ENCODE measurements at regions not wholly inside any gene's neighbourhood (a gene's known extent, or its start where the extent isn't known, plus 50 kb on each side); places are given as distances from the start of the nearest gene placed in this dataset.

GRCh38 chr13:110773480-110773879 lies 60.0 kb downstream of the ING1 start:
- DNase-seq (ENCODE audit: low read depth) = no peak

- no peak for DNase-seq (ENCODE audit: low read depth)
Observed at GRCh38 chr13:110774051-110774450, 60.6 kb downstream of the ING1 start.

DNA sequence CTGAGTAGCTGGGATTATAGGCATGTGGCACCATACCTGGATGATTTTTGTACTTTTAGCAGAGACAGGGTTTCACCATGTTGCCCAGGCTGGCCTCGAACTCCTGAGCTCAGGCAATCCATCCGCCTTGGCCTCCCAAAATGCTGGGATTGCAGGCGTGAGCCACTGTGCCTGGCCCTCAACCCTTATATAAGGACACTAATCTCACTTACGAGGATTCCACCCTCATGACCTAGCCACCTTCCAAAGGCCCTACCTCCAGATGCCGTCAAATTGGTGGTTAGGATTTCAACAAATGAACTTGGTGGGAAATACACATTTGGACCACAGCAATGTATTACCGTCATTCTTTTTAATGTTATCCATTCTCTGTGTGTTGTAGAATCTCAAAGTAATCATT lies 61.0 kb downstream of the ING1 start:
- DNase-seq (ENCODE audit: low read depth) = no peak

GRCh38 chr13:110775576-110775975 lies 62.1 kb downstream of the ING1 start:
- no peak for DNase-seq (ENCODE audit: low read depth)

DNA sequence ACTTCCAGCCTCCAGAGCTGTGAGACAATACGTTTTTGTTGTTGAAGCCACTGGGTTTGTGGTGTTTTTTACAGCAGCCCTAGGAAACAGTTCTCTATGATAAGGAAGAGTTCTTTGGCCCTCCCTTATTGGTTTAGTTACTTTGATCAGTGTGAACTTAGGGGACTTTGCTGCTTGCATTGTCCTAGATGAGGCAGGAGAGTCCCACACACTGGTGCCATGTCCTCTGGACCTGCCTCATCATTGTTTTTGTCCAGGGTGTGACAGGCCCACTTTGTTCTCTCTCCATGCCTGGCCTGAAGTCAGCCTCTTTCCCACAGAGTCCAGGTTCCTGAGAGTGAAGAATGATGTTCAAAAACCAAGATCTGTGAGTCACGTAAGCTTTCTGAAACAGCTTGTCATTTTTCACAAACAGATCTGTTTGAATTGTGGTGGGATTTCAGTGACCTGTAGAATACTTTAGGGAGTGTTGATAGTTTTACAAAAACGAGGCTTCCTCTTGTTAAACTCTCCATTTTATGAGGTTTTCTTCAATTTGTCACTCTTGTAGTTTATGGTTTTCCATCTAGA lies 63.8 kb downstream of the ING1 start:
- no peak for DNase-seq (ENCODE audit: low read depth)

GRCh38 chr13:110779022-110779421 lies 65.5 kb downstream of the ING1 start:
- DNase-seq (ENCODE audit: low read depth) = no peak

DNA sequence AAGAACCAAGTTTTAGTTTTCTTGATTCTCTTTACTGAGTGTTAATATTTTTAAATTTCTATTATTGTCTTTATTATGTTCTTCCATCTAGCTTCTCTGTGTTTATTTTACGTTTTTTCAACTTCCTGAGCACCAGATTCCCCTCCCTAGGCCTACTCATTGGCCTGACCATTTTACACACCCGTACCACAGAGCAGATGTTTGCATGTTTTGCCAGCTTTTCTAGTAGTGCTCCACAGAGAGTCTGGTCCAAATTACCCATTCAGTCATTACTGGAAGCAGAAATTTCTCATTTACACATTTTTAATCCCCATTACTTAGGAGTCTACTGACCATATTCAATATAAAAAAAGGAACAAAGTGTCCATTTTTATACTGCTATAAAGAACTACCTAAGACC lies 66.9 kb downstream of the ING1 start:
- no peak for DNase-seq (ENCODE audit: low read depth)

DNA sequence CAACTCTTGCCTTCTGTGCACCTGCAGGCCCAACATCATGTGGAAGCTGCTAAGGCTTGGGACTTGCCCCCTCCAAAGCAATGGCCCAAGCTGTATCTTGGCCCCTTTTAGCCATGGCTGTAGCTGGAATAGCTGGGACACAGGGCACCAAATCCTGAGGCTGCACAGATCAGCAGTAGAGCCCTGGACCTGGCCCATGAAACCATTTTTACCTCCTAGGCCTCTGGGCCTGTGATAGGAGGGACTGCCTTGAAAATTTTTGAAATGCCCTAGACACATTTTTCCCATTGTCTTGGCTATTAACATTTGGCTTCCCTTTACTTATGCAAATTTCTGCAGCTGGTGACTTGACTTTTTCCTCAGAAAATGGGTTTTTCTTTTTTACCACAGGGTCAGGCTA lies 68.7 kb downstream of the ING1 start:
- DNase-seq (ENCODE audit: low read depth) = no peak

- DNase-seq (ENCODE audit: low read depth) = no peak
Observed at GRCh38 chr13:110784704-110785103, 71.2 kb downstream of the ING1 start.

- DNase-seq (ENCODE audit: low read depth) = no peak
Observed at GRCh38 chr13:110788778-110789177, 75.3 kb downstream of the ING1 start.

DNA sequence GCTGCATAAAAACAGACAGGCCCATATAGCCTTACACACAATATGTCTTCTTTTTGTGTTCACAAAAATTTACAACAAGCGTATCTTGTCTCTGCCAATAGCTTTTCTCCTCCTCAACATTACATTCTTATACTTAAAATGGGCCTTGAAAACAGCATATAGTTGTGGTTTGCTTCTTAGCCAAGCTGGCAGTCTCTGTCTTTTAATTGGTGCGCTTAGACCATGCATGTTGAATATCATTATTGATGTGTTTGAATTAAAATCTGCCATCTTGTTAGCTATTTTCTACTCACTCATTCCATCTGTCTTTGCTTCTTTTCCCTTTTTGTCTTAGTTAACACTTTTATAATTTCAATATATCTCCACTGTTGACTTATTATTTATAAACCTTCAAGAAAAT lies 76.4 kb downstream of the ING1 start:
- DNase-seq (ENCODE audit: low read depth) = no peak

- DNase-seq (ENCODE audit: low read depth) = no peak
Observed at GRCh38 chr13:110790371-110790770, 76.9 kb downstream of the ING1 start.

- DNase-seq (ENCODE audit: low read depth) = no peak
Observed at GRCh38 chr13:110794209-110794608, 80.7 kb downstream of the ING1 start.

DNA sequence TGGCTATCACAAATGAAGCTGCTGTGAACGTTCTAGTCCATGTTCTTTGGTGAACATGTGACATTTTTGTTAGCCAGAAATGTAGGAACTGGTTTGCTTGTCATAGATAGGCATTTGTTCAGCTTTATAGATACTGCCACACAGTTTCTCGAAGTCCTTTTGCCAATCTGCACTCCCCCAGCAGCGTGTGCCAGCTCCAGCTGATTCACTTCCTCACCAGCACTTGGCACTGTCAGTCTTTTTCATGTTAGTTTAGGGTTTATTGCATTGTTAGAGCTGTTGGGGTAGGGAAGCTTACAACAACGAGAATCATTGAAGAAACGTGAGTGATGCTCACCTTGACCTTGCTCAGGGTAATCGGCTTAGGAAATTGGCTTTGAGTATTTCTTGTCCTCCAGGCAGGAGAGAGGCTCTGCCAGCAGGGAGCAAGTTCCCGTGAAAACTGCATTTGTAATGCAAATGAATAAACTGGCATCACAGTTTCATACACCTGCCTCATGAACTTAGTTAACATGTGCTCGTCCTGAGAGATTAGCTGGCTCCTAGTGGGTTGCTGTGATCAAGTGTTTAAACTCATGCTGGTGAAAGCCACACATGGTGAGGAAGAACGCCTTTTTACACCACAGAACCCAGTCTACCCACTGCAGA lies 83.9 kb downstream of the ING1 start:
- DNase-seq (ENCODE audit: low read depth) = no peak

DNA sequence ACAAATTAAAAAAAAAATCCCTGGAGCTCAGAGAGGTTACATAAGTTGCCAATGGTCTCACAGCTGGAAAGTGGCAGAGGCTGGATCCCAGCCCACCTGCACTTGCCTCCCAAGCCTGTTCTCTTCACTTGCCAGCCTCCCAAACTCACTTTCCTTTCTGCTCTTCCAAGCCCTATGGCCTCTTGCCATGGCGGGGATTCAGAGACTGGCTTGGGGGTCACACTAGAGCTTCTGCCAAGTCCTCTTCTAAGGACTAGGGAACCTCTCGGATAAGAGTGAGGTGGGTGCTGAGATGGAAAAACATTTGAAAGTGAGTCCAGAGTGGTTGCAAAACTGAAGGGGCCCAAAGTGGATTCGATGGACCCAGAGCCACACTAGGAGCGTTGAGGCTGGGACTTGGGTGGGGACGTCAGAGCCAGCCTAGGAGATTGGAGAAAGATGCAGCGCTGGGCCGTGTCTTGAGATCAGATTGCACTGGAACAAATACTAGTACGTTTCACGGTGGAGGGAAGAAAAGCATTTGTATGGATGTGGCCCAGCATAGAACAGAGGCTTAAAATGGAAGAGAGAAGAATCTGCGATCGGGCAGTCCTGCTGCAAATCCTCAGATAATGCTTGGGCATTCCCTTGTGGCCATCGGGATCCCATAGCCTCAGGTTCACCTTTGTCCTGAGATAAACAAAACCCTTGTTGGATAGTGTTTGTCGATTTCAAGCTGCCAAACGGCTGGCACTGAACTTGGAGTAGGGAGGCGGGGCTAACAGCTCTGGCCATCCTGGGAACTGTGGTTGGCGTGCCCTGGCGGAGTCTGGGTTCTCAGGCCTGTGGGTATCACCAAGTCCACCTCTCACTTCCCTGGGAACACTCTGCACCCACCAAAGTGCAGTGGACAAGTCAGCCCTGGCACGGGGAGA lies 84.8 kb downstream of the ING1 start:
- DNase-seq (ENCODE audit: low read depth) = no peak

GRCh38 chr13:110799246-110800236 lies 86.0 kb downstream of the ING1 start:
- DNase-seq (ENCODE audit: low read depth) = no peak

DNA sequence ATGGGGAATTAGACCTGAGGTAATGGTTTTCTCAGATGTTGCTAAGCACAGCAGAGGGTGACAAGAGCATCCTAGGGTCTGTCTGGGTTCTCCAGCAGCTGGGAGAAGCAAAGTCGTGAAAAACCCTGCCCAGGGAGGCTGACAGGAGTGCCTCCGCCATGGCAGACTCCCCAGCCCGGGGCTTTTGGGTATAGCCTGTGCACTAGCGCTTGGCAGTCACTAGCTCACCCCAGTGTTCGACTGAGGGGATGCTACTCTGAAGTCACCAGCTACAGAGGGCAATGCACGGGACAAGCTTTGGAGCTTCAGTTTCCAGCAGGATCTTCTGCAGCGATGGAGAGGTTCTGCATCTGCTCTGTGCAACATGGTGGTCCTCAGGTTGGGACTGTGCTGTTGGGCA lies 87.5 kb downstream of the ING1 start:
- no peak for DNase-seq (ENCODE audit: low read depth)

- DNase-seq (ENCODE audit: low read depth) = no peak
Observed at GRCh38 chr13:110802260-110802659, 88.8 kb downstream of the ING1 start.

DNA sequence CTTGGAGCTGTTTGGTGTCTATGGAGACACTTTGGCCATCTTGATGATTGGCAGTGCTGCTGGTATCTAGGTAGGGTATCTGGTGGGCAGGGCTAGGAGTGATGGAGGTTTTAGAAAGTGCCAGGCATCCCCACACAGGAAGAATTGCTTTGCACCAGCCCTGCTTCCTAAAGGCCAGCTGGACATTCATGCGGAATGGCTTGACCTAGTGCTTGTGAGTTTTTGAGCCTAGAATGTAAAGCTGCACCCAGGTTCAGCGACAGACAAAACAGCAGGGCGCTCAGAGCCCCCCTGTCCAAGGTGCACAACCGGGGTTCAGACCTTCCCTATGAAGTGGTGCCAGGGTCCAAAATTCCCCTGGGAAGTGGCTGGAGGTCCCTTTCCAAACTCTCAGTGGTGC lies 93.1 kb downstream of the ING1 start:
- no peak for DNase-seq (ENCODE audit: low read depth)

DNA sequence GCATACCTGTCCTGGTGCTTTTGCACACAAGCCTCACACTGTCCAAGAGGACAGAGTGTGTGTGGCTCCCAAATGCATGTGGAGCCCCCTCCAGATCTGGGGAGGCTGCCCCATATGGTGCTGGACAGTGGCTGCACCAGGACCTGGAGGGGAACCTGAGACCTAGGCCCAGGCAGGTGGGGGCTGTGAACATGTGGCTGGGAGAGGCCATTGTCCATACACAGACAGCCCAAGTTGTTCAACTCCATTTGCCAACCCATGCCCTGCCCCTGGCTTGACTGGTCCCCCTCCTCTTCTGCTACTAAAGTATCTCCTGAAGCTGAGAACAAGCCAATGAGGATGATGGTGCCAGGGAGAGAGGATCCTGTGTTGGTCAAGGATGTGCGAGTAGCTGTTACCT lies 94.0 kb downstream of the ING1 start:
- no peak for DNase-seq (ENCODE audit: low read depth)

GRCh38 chr13:110808138-110808537 lies 94.6 kb downstream of the ING1 start:
- no peak for DNase-seq (ENCODE audit: low read depth)

DNA sequence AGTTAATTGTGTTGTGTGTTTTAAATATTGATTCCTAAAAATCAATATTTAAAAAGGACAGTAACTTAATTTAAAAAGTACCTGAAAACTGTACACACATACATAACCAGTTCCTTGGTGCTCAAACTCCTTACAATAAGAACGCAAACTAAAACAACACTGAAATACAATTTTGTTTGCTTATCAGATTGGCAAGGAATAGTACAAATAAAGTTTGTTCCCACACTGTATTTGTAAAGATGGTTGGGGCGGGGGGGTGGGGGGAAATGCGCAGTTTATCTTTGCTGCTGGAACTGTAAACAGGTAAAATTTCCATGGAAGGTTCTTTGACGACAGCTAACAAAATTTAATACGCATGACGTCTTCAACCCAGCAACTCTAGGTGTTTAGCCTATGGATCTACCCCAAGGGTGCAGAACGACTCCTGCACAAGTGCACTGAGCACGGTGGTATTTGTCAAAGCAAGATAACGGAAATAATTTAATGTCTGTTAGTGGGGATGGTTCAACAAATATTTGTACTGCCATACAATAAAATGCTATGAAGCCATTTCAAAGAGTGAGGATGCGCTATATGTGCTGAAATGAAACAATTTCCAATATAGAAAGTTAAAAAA lies 96.5 kb downstream of the ING1 start:
- no peak for DNase-seq (ENCODE audit: low read depth)

Measured in CMK (cell line).